HFF-Myc (cell line): ENCODE measurements at regions not wholly inside any gene's neighbourhood (a gene's known extent, or its start where the extent isn't known, plus 50 kb on each side); places are given as distances from the start of the nearest gene placed in this dataset.
A peak's percentile ranks its signal among the peaks of the same experiment; 100 is the strongest.

ENCODE experiments used
- DNase-seq: peaks from one replicate; pipeline ENCODE4 v3.0.0-alpha.2; 2011; ENCODE audit warnings: low read depth; ENCODE audit errors: extremely low read depth
- H3K4me3 ChIP-seq: replicated peaks from 2 replicates; pipeline ENCODE4 v1.5.1; 2011; ENCODE audit warnings: low read depth, mild to moderate bottlenecking, control low read depth, low read length
- CTCF ChIP-seq: IDR thresholded peaks from 2 replicates; pipeline ENCODE4 v1.5.1; 2012; ENCODE audit warnings: mild to moderate bottlenecking, low read depth, low read length, control low read depth; ENCODE audit errors: missing control alignments

GRCh38 chr22:22761963-22762772, 117.8 kb downstream of the GGTLC2 start:
- DNase-seq, result no peak
- no peak overlapping the region for H3K4me3 ChIP-seq
- TF ChIP-seq CTCF, result no peak

GRCh38 chr22:22763512-22763911, 119.1 kb downstream of the GGTLC2 start:
- TF ChIP-seq CTCF, result no peak
- H3K4me3 ChIP-seq, result no peak overlapping the region
- DNase-seq, result no peak

- TF ChIP-seq CTCF, result no peak
Measured at GRCh38 chr22:22764085-22764484, 119.7 kb downstream of the GGTLC2 start.

GRCh38 chr22:22767876-22768602, 119.6 kb upstream of the IGLL5 start:
- H3K4me3 ChIP-seq, result no peak overlapping the region
- TF ChIP-seq CTCF, result peak; percentile 11
- DNase-seq, result no peak

More at GRCh38 chr22:22764085-22764484, 119.7 kb downstream of the GGTLC2 start:
- no peak for DNase-seq
- H3K4me3 ChIP-seq, result no peak overlapping the region

- no peak for TF ChIP-seq CTCF
- no peak overlapping the region for H3K4me3 ChIP-seq
- no peak for DNase-seq
Measured at GRCh38 chr22:22768885-22769284, 118.7 kb upstream of the IGLL5 start.

GRCh38 chr22:22769434-22770279, 118.0 kb upstream of the IGLL5 start:
- DNase-seq, result no peak
- no peak overlapping the region for H3K4me3 ChIP-seq
- no peak for TF ChIP-seq CTCF
